HepG2 (cell line): ENCODE measurements at regions not wholly inside any gene's neighbourhood (a gene's known extent, or its start where the extent isn't known, plus 50 kb on each side); places are given as distances from the start of the nearest gene placed in this dataset.

Experiments used
- CEBPG ChIP-seq: IDR thresholded peaks from 2 replicates; pipeline ENCODE4 v1.6.1; 2016
- DNMT3B ChIP-seq: conservative IDR thresholded peaks from 2 replicates; pipeline ENCODE4 v1.6.1; 2016; ENCODE audit warnings: missing biosample characterization, control low read depth
- EP300 ChIP-seq, 3 experiments: sonication (generic) in 1 of 3; formaldehyde crosslinking in 1 of 3; IDR thresholded peaks; 2 replicates each; pipeline versions ENCODE4 v1.5.1 to v1.6.1; 2011 to 2020; ENCODE audit warnings: low read depth in 2 of 3, low read length in 2 of 3, borderline replicate concordance in 1 of 3, improper control_type of control experiment in 1 of 3, mild to moderate bottlenecking in 1 of 3, missing genetic modification reagents in 1 of 3, moderate library complexity in 1 of 3
- GATAD2A ChIP-seq: IDR thresholded peaks from 2 replicates; pipeline ENCODE4 v1.6.1; 2016
- HDAC1 ChIP-seq: sonication (generic); formaldehyde crosslinking; IDR thresholded peaks from 2 replicates; pipeline ENCODE4 v1.5.1; 2020; ENCODE audit warnings: mild to moderate bottlenecking, missing genetic modification reagents
- HMGXB3 ChIP-seq: sonication (generic); formaldehyde crosslinking; IDR thresholded peaks from 2 replicates; pipeline ENCODE4 v1.4.0; 2020; ENCODE audit warnings: missing genetic modification reagents, borderline replicate concordance
- HNF1B ChIP-seq: sonication (generic); formaldehyde crosslinking; IDR thresholded peaks from 2 replicates; pipeline ENCODE4 v1.5.1; 2020; ENCODE audit warnings: mild to moderate bottlenecking, moderate library complexity, missing genetic modification reagents
- HNF4G ChIP-seq, 2 experiments: sonication (generic) in 1 of 2; formaldehyde crosslinking in 1 of 2; IDR thresholded peaks; 2 replicates each; pipeline versions ENCODE4 v1.4.0 to v1.6.1; 2011 to 2020; ENCODE audit warnings: borderline replicate concordance in 2 of 2, low read depth in 2 of 2, mild to moderate bottlenecking in 2 of 2, low read length in 1 of 2, missing genetic modification reagents in 1 of 2, moderate library complexity in 1 of 2
- MED1 ChIP-seq: sonication (generic); formaldehyde crosslinking; IDR thresholded peaks from 2 replicates; pipeline ENCODE4 v1.4.0; 2020; ENCODE audit warnings: missing genetic modification reagents
- NFYB ChIP-seq: sonication (generic); formaldehyde crosslinking; IDR thresholded peaks from 2 replicates; pipeline ENCODE4 v1.4.0; 2020; ENCODE audit warnings: missing genetic modification reagents
- POGZ ChIP-seq: sonication (generic); formaldehyde crosslinking; IDR thresholded peaks from 2 replicates; pipeline ENCODE4 v1.4.0; 2020; ENCODE audit warnings: mild to moderate bottlenecking, missing genetic modification reagents
- SSRP1 ChIP-seq: IDR thresholded peaks from 2 replicates; pipeline ENCODE4 v1.6.1; 2016; ENCODE audit warnings: control low read depth
- THAP11 ChIP-seq: IDR thresholded peaks from 2 replicates; pipeline ENCODE4 v1.6.1; 2016; ENCODE audit warnings: missing biosample characterization, missing genetic modification reagents
- YEATS2 ChIP-seq: sonication (generic); formaldehyde crosslinking; IDR thresholded peaks from 2 replicates; pipeline ENCODE4 v1.4.0; 2020; ENCODE audit warnings: missing genetic modification reagents, borderline replicate concordance
- ZBTB10 ChIP-seq: sonication (generic); formaldehyde crosslinking; IDR thresholded peaks from 2 replicates; pipeline ENCODE4 v1.4.0; 2020; ENCODE audit warnings: missing genetic modification reagents, borderline replicate concordance
- ZNF253 ChIP-seq: sonication (generic); formaldehyde crosslinking; IDR thresholded peaks from 2 replicates; pipeline ENCODE4 v1.8.0; 2022; ENCODE audit warnings: mild to moderate bottlenecking, missing genetic modification reagents, borderline replicate concordance
- ZNF292 ChIP-seq: sonication (generic); formaldehyde crosslinking; IDR thresholded peaks from 2 replicates; pipeline ENCODE4 v1.8.1; 2022; ENCODE audit warnings: mild to moderate bottlenecking, low read depth, missing genetic modification reagents, borderline replicate concordance
- ZNF674 ChIP-seq: sonication (generic); formaldehyde crosslinking; IDR thresholded peaks from 2 replicates; pipeline ENCODE4 v1.5.0; 2020; ENCODE audit warnings: low read depth, mild to moderate bottlenecking, missing genetic modification reagents
- ZNF703 ChIP-seq: sonication (generic); formaldehyde crosslinking; IDR thresholded peaks from 2 replicates; pipeline ENCODE4 v1.5.1; 2020; ENCODE audit warnings: missing genetic modification reagents, mild to moderate bottlenecking, moderate library complexity, borderline replicate concordance
- ZNF772 ChIP-seq: sonication (generic); formaldehyde crosslinking; IDR thresholded peaks from 2 replicates; pipeline ENCODE4 v1.5.0; 2020; ENCODE audit warnings: mild to moderate bottlenecking, missing genetic modification reagents
- ZNF775 ChIP-seq: sonication (generic); formaldehyde crosslinking; IDR thresholded peaks from 2 replicates; pipeline ENCODE4 v1.4.0; 2020; ENCODE audit warnings: missing genetic modification reagents, mild to moderate bottlenecking, moderate library complexity, borderline replicate concordance
- ZNF780A ChIP-seq: sonication (generic); formaldehyde crosslinking; IDR thresholded peaks from 2 replicates; pipeline ENCODE4 v1.8.0; 2022; ENCODE audit warnings: mild to moderate bottlenecking, missing genetic modification reagents, moderate library complexity

- TF ChIP-seq HMGXB3 (CRISPR knock-in tag) (no peak; the same call in 1 of the 2 replicates), HNF4G (IDR thresholded peaks at IDR 0.05; ENCODE audit: borderline replicate concordance, low read depth, low read length) (no peak), HNF4G (CRISPR knock-in tag; IDR thresholded peaks at IDR 0.05; ENCODE audit: borderline replicate concordance, low read depth) (0 out of 2 replicates have a peak, but pooled peaks have one; percentile 33), THAP11 (CRISPR knock-in tag) (0 out of 2 replicates have a peak, but pooled peaks have one; percentile 35), ZNF253 (CRISPR knock-in tag) (no peak), CEBPG (peak; percentile 28; the same call in 1 of the 2 replicates), ZNF780A (CRISPR knock-in tag) (no peak), EP300 (IDR thresholded peaks at IDR 0.05; ENCODE audit: low read depth in 2 of 2, low read length in 2 of 2) (peak in 1 of 2 experiments; percentile 69; a peak in 2 of 4 replicates), EP300 (CRISPR knock-in tag; IDR thresholded peaks at IDR 0.05; ENCODE audit: borderline replicate concordance) (peak; percentile 48; the same call in 1 of the 2 replicates), POGZ (CRISPR knock-in tag) (peak; percentile 54; the same call in 1 of the 2 replicates), ZNF772 (CRISPR knock-in tag) (0 out of 2 replicates have a peak, but pooled peaks have one; percentile 47), NFYB (no peak), ZNF292 (CRISPR knock-in tag) (no peak), SSRP1 (CRISPR knock-in tag) (peak; percentile 58; the same call in 1 of the 2 replicates), MED1 (CRISPR knock-in tag) (peak; percentile 95), ZNF674 (CRISPR knock-in tag) (no peak), YEATS2 (no peak), GATAD2A (peak; percentile 88), DNMT3B (no peak), ZNF775 (no peak), HNF1B (CRISPR knock-in tag) (no peak), ZNF703 (CRISPR knock-in tag) (no peak), HDAC1 (CRISPR knock-in tag) (peak; percentile 40), ZBTB10 (no peak)
These were observed 479.4 kb downstream of the RASEF start (continued) for GRCh38 chr9:82583524-82583923.
